ENCODE measurements at regions not wholly inside any gene's neighbourhood (a gene's known extent, or its start where the extent isn't known, plus 50 kb on each side); places are given as distances from the start of the nearest gene placed in this dataset.

DNA sequence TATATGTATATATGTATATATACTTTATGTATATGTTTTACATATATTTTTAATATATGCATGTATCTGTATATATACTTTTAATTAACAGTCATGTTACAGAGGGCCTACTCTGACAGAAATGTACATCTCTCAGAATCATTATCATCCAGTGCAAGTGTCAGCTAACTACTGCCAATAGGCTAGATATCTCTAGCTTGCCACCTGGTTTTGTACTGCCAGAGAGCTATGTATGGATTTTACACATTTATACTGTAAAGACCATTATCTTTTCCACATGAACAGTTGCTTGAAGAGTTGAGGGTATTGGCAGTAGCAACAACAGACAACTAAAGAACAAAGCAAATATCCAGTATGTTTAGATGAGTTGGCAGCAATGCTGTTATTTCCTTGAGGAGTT lies 99.7 kb upstream of the VGLL3 start:
- no peak for DNase-seq (ENCODE audit: low read depth in 2 of 2)
- H3K4me3 ChIP-seq (replicated peaks in 1 of 2; ENCODE audit: low read depth in 2 of 2, low read length in 2 of 2): no peak overlapping the region
- TF ChIP-seq, protein P1, sequence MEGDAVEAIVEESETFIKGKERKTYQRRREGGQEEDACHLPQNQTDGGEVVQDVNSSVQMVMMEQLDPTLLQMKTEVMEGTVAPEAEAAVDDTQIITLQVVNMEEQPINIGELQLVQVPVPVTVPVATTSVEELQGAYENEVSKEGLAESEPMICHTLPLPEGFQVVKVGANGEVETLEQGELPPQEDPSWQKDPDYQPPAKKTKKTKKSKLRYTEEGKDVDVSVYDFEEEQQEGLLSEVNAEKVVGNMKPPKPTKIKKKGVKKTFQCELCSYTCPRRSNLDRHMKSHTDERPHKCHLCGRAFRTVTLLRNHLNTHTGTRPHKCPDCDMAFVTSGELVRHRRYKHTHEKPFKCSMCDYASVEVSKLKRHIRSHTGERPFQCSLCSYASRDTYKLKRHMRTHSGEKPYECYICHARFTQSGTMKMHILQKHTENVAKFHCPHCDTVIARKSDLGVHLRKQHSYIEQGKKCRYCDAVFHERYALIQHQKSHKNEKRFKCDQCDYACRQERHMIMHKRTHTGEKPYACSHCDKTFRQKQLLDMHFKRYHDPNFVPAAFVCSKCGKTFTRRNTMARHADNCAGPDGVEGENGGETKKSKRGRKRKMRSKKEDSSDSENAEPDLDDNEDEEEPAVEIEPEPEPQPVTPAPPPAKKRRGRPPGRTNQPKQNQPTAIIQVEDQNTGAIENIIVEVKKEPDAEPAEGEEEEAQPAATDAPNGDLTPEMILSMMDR (IDR thresholded peaks at IDR 0.05; ENCODE audit: low read depth, low read length): no peak

DNA sequence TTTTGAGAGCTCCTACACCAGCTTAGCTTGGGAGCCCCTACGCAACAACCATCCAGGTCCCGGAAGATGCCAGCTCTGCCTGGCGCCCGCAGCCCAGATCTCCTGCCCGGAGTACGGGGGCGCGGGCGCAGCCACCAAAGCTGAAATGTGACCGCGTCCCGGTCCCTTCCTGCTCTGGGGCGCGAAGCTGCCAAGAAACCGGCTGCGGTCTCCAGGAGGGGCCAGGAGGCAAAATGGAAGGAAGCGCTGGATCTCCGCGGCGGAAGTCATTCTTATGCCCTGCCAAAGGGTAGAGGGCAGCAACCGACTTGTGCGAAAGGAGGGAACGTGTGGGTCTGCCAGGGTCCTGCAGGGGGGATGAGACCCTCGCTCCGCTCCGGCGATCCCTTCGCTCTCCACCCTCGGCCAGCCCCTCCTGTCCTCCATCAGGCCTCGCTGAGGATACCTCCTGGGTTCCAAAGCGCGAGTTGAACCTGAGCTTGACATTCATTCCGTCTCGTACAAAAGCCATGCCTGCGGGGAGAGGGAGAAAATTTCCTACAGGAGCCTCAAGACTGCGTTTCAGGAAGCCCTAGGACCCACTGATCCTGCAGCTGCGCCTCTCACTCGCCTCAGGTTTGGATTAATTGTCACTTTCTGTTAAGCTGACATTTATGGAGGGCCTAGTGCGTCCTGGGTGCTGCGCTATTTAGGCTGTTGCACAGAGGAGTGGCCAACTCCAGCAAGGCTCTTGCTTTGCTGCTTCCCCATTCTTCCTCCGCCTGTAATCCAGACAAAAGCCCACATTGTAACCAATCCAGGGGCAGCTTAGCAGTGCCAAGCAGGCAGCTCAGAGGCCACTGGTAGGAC lies 98.3 kb upstream of the VGLL3 start:
- TF ChIP-seq, protein P1 (IDR thresholded peaks at IDR 0.05; ENCODE audit: low read depth, low read length): no peak
- peak; percentile 84 to 91 for DNase-seq (ENCODE audit: low read depth in 2 of 2)
- H3K4me3 ChIP-seq (replicated peaks in 1 of 2; ENCODE audit: low read depth in 2 of 2, low read length in 2 of 2): peak overlapping the region; percentile 50 to 53

DNA sequence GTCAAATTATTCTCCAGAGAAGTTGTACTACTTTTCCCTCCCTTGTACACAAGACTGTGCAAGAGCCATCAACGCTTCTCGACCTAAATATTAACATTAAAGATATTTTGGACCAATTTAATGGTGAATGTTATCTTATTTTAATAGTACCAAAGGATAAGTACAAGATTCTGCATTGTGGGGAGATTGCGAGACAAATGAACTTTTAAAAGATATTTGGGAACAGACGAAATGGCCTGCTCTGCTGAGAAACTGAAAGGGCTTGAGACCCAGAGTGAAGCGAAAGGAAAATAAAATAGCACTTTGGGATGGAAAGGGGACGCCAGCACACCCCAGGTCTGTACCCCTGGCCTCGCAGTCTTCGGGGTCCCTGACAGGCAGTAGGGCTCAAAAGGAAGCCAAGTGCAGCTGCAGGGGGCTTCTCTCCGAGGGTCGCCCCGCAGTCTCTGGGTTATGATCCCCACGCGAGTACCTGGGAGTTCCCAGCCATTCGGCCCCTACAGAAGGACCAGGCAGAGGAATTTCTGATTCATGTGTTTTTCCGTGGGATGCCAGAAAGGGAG lies 97.6 kb upstream of the VGLL3 start:
- TF ChIP-seq, protein P1 (IDR thresholded peaks at IDR 0.05; ENCODE audit: low read depth, low read length): no peak
- H3K4me3 ChIP-seq (replicated peaks in 1 of 2; ENCODE audit: low read depth in 2 of 2, low read length in 2 of 2): peak overlapping the region; percentile 50 to 53
- peak; percentile 28 to 55 for DNase-seq (ENCODE audit: low read depth in 2 of 2)

DNA sequence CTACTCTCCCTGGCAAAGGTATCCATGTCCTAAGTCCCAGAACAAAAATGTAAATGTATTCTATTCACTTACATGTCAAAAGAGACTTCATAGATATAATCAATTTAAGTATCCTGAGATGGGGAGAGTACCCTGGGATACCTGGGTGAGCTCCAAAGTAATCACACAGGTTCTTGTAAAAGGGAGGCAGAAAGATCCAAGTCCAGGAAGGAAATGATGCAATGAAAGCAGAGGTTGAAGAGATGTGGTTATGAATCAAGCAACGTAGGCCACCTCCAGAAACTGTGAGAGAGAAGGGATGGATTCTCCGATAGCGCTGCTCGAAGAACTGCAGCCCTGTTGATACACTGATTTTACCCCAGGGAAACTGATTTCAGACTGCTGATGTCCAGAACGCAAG lies 93.9 kb upstream of the VGLL3 start:
- H3K4me3 ChIP-seq (replicated peaks in 1 of 2; ENCODE audit: low read depth in 2 of 2, low read length in 2 of 2): no peak overlapping the region
- TF ChIP-seq, protein P1 (IDR thresholded peaks at IDR 0.05; ENCODE audit: low read depth, low read length): no peak
- DNase-seq (ENCODE audit: low read depth in 2 of 2): peak; percentile 3 to 56

DNA sequence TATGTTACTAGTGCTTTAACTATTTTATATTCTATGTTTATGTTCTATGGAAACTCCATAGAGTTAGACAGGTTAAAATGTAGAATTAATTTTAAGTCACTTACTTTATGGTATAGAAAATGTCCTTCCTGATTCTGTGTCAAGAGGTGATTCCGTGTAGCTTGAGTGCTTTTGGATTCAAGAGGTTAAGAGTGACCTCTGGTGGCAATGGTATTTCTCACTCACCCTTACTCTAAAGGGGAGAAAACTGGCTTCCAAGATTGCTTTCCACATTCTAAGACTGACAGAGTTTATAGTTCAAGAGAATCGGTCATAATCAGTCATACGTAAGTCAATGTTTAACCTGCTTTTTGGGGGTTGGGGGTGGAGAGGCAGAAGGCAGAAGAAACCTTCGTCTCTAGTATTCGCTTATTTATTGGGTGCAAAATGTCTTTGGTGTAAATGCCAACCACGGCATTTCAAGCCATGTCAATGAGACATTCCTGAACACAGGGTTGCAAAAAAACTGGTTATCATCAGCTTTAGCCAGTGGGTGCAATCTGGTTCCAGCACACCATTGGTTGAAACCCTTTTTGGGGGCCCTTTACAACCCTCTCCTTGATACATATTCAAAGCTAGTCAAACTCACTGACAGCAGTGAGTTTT lies 92.0 kb upstream of the VGLL3 start:
- no peak overlapping the region for H3K4me3 ChIP-seq (replicated peaks in 1 of 2; ENCODE audit: low read depth in 2 of 2, low read length in 2 of 2)
- peak; percentile 81 to 87 for DNase-seq (ENCODE audit: low read depth in 2 of 2)
- TF ChIP-seq, protein P1 (IDR thresholded peaks at IDR 0.05; ENCODE audit: low read depth, low read length): peak; percentile 64

DNA sequence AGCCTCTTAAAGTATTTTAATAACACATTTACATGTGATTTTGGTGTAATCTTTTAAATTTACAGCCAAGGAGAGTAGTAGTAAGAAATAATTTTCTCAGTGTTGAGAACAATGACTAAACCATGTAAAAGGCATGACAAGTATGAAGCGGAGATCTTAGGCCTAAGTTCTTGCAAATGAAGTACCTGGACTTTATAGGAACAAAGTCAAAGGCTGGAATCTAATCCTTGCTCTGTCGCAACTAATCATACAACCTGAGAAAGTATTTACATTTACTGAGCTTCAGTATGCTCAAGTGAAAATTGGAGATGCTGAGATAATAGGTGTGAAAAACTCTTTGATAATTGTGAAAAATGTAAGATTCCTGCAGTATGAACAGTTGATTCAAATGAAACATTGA lies 86.4 kb upstream of the VGLL3 start:
- no peak overlapping the region for H3K4me3 ChIP-seq (replicated peaks in 1 of 2; ENCODE audit: low read depth in 2 of 2, low read length in 2 of 2)
- DNase-seq (ENCODE audit: low read depth in 2 of 2): peak in 1 of 2 donors; percentile 12
- TF ChIP-seq, protein P1 (IDR thresholded peaks at IDR 0.05; ENCODE audit: low read depth, low read length): no peak

Data from cardiac fibroblast (primary cell).